ENCODE measurements at regions not wholly inside any gene's neighbourhood (a gene's known extent, or its start where the extent isn't known, plus 50 kb on each side); places are given as distances from the start of the nearest gene placed in this dataset.
A peak's percentile ranks its signal among the peaks of the same experiment; 100 is the strongest.

GRCh38 chr6:22149501-22150367 lies 147.1 kb downstream of the PRL start:
- intact Hi-C loops (cut with DNase I): loop anchor here in 9 of 10 donors (5.0 to 10.0 kb wide), 6 partner anchors 165 to 557 kb away; partner anchors contain the start of gene SOX4 (in 4 of the 9)
- H3K4me3 ChIP-seq: no peak overlapping the region
- DNase-seq: peak in 2 of 5 donors; percentile 22 to 32
- H3K36me3 ChIP-seq: no peaks in the 10 kb centered on the region
- peaks cover 0 to 57% (median 42%) of the 10 kb centered on the region in 12 donors for H3K4me1 ChIP-seq
- peak; percentile 66 to 89 (median 83) for ATAC-seq
- 64 to 70% (median 66%) methylated on average over 11 of the region's 11 CpGs for WGBS, 4 donors
- TF ChIP-seq, protein P1, sequence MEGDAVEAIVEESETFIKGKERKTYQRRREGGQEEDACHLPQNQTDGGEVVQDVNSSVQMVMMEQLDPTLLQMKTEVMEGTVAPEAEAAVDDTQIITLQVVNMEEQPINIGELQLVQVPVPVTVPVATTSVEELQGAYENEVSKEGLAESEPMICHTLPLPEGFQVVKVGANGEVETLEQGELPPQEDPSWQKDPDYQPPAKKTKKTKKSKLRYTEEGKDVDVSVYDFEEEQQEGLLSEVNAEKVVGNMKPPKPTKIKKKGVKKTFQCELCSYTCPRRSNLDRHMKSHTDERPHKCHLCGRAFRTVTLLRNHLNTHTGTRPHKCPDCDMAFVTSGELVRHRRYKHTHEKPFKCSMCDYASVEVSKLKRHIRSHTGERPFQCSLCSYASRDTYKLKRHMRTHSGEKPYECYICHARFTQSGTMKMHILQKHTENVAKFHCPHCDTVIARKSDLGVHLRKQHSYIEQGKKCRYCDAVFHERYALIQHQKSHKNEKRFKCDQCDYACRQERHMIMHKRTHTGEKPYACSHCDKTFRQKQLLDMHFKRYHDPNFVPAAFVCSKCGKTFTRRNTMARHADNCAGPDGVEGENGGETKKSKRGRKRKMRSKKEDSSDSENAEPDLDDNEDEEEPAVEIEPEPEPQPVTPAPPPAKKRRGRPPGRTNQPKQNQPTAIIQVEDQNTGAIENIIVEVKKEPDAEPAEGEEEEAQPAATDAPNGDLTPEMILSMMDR (IDR thresholded peaks at IDR 0.05): no peak
- no peak for TF ChIP-seq POLR2A (IDR thresholded peaks at IDR 0.05)
- no peaks in the 10 kb centered on the region for H3K9me3 ChIP-seq
- H3K27ac ChIP-seq: peak overlapping the region in 1 of 12 donors; percentile 13
- H3K27me3 ChIP-seq: no peaks in the 10 kb centered on the region

DNA sequence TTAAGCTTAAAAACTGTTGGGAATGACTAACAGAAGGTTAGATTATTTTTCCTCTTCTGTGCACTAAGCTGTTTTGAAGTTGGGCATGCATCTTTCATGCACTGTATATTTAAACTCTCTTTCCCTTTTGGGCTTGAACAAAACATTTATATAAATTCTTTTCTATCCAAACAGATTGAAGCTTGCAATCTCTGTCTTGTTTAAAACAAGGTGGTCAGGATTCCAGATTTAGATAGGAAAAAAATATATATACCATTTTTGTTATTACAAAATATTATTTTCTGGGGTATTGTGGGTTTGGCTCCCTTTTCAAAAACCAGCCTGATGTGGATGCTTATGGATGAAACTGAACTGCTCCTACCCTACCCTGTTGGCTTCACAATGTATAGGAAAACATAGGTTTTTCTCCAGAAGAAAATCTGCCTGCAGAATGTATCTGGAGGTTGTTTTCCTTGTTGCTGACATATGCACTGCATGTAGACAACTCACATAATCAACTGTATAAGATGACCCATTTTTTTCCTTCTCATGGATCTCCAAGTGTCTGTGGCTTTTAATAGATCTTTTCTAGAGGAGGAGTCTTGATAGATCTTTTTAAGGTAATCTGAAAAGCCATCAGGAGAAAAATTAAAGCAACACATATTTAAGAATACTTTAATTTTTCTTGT lies 146.3 kb downstream of the PRL start:
- H3K4me1 ChIP-seq: peaks cover 0 to 50% (median 41%) of the 10 kb centered on the region in 12 donors
- no peaks in the 10 kb centered on the region for H3K36me3 ChIP-seq
- no peaks in the 10 kb centered on the region for H3K9me3 ChIP-seq
- H3K27ac ChIP-seq: no peak overlapping the region
- ATAC-seq (no peak), DNase-seq (no peak)
- no peak overlapping the region for H3K4me3 ChIP-seq
- TF ChIP-seq, protein P1 (IDR thresholded peaks at IDR 0.05): no peak
- no peak for TF ChIP-seq POLR2A (IDR thresholded peaks at IDR 0.05)
- intact Hi-C loops (cut with DNase I): no loop called here
- no peaks in the 10 kb centered on the region for H3K27me3 ChIP-seq

DNA sequence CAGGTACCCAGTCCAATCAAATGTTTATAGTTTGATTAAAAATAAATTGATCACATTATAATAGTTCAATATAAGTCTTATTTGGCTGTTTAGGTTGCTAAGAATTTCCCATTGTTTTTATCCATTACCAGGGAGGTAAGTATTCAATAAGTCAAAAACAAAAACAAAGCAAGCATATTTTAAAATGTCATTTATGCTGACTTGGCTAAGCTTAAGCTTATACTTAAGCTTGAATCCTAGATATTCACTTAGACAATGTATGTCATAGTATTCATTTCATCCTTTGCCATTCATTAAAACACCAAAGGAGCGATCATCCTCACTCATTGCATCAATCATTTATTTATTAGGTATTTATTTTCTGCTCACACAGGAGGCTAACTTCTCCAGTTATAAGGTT lies 144.9 kb downstream of the PRL start:
- no peaks in the 10 kb centered on the region for H3K27me3 ChIP-seq
- 93 to 100% (median 98%) methylated on average over 1 of the region's 1 CpG for WGBS, 4 donors
- DNase-seq (no peak), ATAC-seq (no peak)
- H3K4me1 ChIP-seq: peaks cover 0 to 38% (median 32%) of the 10 kb centered on the region in 12 donors
- H3K9me3 ChIP-seq: no peaks in the 10 kb centered on the region
- TF ChIP-seq, protein P1 (IDR thresholded peaks at IDR 0.05): no peak
- TF ChIP-seq POLR2A (IDR thresholded peaks at IDR 0.05): no peak
- no peaks in the 10 kb centered on the region for H3K36me3 ChIP-seq
- intact Hi-C loops (cut with DNase I): no loop called here
- H3K4me3 ChIP-seq: no peak overlapping the region
- no peak overlapping the region for H3K27ac ChIP-seq

DNA sequence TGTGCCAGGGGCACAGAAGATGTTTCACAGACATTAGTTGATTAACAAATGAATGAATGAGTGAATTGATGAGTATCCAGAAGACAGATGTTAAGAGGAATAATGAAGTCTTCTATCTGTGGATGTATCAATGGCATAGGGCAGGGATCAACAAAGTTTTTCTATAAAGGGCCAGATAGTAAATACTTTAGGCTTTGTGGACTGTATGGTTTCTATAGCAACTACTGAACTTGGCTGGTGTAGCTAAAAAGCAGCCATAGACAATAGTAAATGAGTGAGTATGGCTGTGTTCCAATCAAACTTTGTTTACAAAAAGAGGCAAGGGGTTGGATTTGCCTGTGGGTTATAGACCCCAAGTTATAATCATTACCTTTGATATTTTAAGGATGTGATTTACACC lies 144.0 kb downstream of the PRL start:
- intact Hi-C loops (cut with DNase I): no loop called here
- Histone ChIP-seq H3K27ac (no peak overlapping the region), H3K4me3 (no peak overlapping the region), H3K27me3 (no peaks in the 10 kb centered on the region), H3K9me3 (no peaks in the 10 kb centered on the region), H3K4me1 (peaks cover 0 to 28% (median 23%) of the 10 kb centered on the region in 12 donors), H3K36me3 (no peaks in the 10 kb centered on the region)
- ATAC-seq (no peak), DNase-seq (no peak)
- TF ChIP-seq POLR2A (IDR thresholded peaks at IDR 0.05): no peak
- TF ChIP-seq, protein P1 (IDR thresholded peaks at IDR 0.05): no peak

Measured in heart left ventricle (tissue), 16 donors.